CD14-positive monocyte (primary cell): ENCODE measurements at regions not wholly inside any gene's neighbourhood (a gene's known extent, or its start where the extent isn't known, plus 50 kb on each side); places are given as distances from the start of the nearest gene placed in this dataset.

Source experiments
- DNase-seq, 3 donors: peaks; one replicate each; pipeline ENCODE4 v3.0.0-alpha.2; 2011 to 2022
- H2AFZ ChIP-seq: 2 replicates; pipeline ENCODE4 v1.6.0; 2012; ENCODE audit warnings: mild to moderate bottlenecking, low read depth, low read length, inconsistent platforms; ENCODE audit not compliant: insufficient read depth, poor library complexity, severe bottlenecking
- H3K27ac ChIP-seq, 2 donors: 1 replicate in 1 of 2; 2 replicates in 1 of 2; pipeline ENCODE4 v1.5.1; 2012 to 2013; ENCODE audit warnings: low read length in 2 of 2, control low read depth in 1 of 2, inconsistent platforms in 1 of 2, low read depth in 1 of 2, mild to moderate bottlenecking in 1 of 2
- H3K27me3 ChIP-seq, 2 donors: one replicate each; pipeline versions ENCODE4 v1.6.0 to v1.6.1; 2011 to 2013; ENCODE audit warnings: low read length in 2 of 2; ENCODE audit not compliant: control insufficient read depth in 2 of 2, insufficient read depth in 2 of 2
- H3K36me3 ChIP-seq, 2 donors: replicated peaks in 1 of 2; 1 replicate in 1 of 2; 2 replicates in 1 of 2; pipeline versions ENCODE4 v1.5.1 to v1.6.1; 2012 to 2013; ENCODE audit warnings: low read length in 2 of 2, control low read depth in 1 of 2, inconsistent platforms in 1 of 2, mild to moderate bottlenecking in 1 of 2; ENCODE audit not compliant: insufficient read depth in 2 of 2, control insufficient read depth in 1 of 2
- H3K4me1 ChIP-seq, 2 donors: 1 replicate in 1 of 2; 2 replicates in 1 of 2; pipeline versions ENCODE4 v1.5.1 to v1.6.1; 2012 to 2013; ENCODE audit warnings: low read length in 2 of 2, control low read depth in 1 of 2, inconsistent platforms in 1 of 2, mild to moderate bottlenecking in 1 of 2, moderate library complexity in 1 of 2; ENCODE audit not compliant: insufficient read depth in 2 of 2, control insufficient read depth in 1 of 2
- H3K4me2 ChIP-seq: replicated peaks from 2 replicates; pipeline ENCODE3; 2012; ENCODE audit warnings: low read length, moderate library complexity, mild to moderate bottlenecking; ENCODE audit not compliant: poor library complexity, severe bottlenecking; ENCODE audit errors: extremely low read depth
- H3K4me3 ChIP-seq, 3 experiments: fragments of 200-600 bp in 1 of 3; sonication (generic) in 1 of 3; replicated peaks in 1 of 3; 1 replicate in 2 of 3; 2 replicates in 1 of 3; pipeline ENCODE4 v1.5.1; 2011 to 2013; ENCODE audit warnings: low read length in 3 of 3, mild to moderate bottlenecking in 3 of 3, control low read depth in 2 of 3, low read depth in 2 of 3, inconsistent platforms in 1 of 3, moderate library complexity in 1 of 3
- H3K79me2 ChIP-seq: 2 replicates; pipeline ENCODE4 v1.6.0; 2012; ENCODE audit warnings: mild to moderate bottlenecking, control low read depth, inconsistent platforms, low read length, moderate library complexity; ENCODE audit not compliant: insufficient read depth
- H3K9ac ChIP-seq: 2 replicates; pipeline ENCODE4 v1.6.0; 2017; ENCODE audit warnings: low read length, mild to moderate bottlenecking; ENCODE audit not compliant: insufficient read depth, poor library complexity, severe bottlenecking
- H3K9me3 ChIP-seq, 2 donors: replicated peaks in 1 of 2; 1 replicate in 1 of 2; 2 replicates in 1 of 2; pipeline versions ENCODE4 v1.5.1 to v1.6.1; 2012 to 2013; ENCODE audit warnings: low read length in 2 of 2, control low read depth in 1 of 2; ENCODE audit not compliant: control insufficient read depth in 1 of 2, insufficient read depth in 1 of 2
- H4K20me1 ChIP-seq: 2 replicates; pipeline ENCODE4 v1.6.0; 2012; ENCODE audit warnings: mild to moderate bottlenecking, low read length, control low read depth, moderate library complexity; ENCODE audit not compliant: insufficient read depth
- H3K27ac Mint-ChIP-seq, 7 donors: one replicate each; pipeline ENCODE4 v1.8.0; 2020; ENCODE audit warnings: mild to moderate bottlenecking in 7 of 7, mixed read lengths in 7 of 7, moderate library complexity in 6 of 7, inconsistent platforms in 2 of 7
- H3K27me3 Mint-ChIP-seq, 3 donors: one replicate each; pipeline ENCODE4 v1.8.0; 2021 to 2022; ENCODE audit warnings: low read depth in 3 of 3, mild to moderate bottlenecking in 3 of 3, mixed read lengths in 3 of 3, moderate library complexity in 3 of 3, inconsistent platforms in 1 of 3
- H3K36me3 Mint-ChIP-seq, 2 donors: one replicate each; pipeline ENCODE4 v1.8.0; 2020; ENCODE audit warnings: mixed read lengths in 2 of 2, inconsistent platforms in 1 of 2, mild to moderate bottlenecking in 1 of 2
- H3K4me1 Mint-ChIP-seq: one replicate; pipeline ENCODE4 v1.8.0; 2020; ENCODE audit warnings: mild to moderate bottlenecking, mixed read lengths
- H3K4me3 Mint-ChIP-seq, 2 donors: one replicate each; pipeline ENCODE4 v1.8.0; 2020; ENCODE audit warnings: mild to moderate bottlenecking in 2 of 2, mixed read lengths in 2 of 2, moderate library complexity in 1 of 2
- H3K9me3 Mint-ChIP-seq, 7 donors: one replicate each; pipeline ENCODE4 v1.8.0; 2020 to 2022; ENCODE audit warnings: mixed read lengths in 7 of 7, mild to moderate bottlenecking in 6 of 7, moderate library complexity in 6 of 7, inconsistent platforms in 2 of 7
- CTCF ChIP-seq: fragments of 200-600 bp; IDR thresholded peaks from one replicate; pipeline ENCODE4 v1.8.0; 2022; ENCODE audit warnings: antibody characterized with exemption, mild to moderate bottlenecking
- WGBS: methylation state at CpG from one replicate; pipeline ENCODE4 v1.1.5; 2013; ENCODE audit warnings: missing lambda C conversion rate; ENCODE audit not compliant: insufficient coverage; 5-methylcytosine and 5-hydroxymethylcytosine counted together
- intact Hi-C, 2 donors: fragments of 100-400 bp; cut with micrococcal nuclease; formaldehyde crosslinking; loops; one replicate each; pipeline versions ENCODE4 v1.15.0 to v1.15.1; 2023

DNA sequence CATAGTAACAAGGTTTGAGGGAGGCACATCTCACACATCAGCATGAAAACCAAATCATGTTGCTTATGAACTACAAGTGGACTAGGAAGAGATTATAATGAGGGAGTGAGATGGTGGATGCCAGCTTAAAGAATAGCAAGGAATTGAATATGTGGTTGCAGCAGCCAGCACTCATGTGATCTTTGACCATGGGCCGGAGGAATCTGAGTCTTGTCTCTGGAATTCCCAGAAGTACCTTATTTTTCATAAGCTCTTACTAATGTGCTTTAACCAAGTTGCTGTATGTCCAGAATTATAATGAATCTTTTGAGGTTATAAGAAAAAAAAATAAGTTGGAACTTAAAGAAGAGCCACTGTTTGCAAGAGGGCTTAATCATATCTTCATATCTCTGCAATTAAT is 97.0 kb downstream of the DISP1 start:
- no peak overlapping the region for H3K4me3 Mint-ChIP-seq
- H3K36me3 Mint-ChIP-seq, result no peaks in the 10 kb centered on the region
- H3K4me1 Mint-ChIP-seq, result no peaks in the 10 kb centered on the region
- peaks cover 3 to 6% of the 10 kb centered on the region in 2 donors for H3K9me3 ChIP-seq
- H2AFZ ChIP-seq, result no peak overlapping the region
- H3K36me3 ChIP-seq, result no peaks in the 10 kb centered on the region
- peaks cover 0 to 2% (median 0%) of the 10 kb centered on the region in 3 donors for H3K27me3 Mint-ChIP-seq
- intact Hi-C loops, result no loop called here
- no peak for TF ChIP-seq CTCF
- peaks cover 0 to 18% (median 3%) of the 10 kb centered on the region in 7 donors for H3K9me3 Mint-ChIP-seq
- DNase-seq, result no peak
- no peak overlapping the region for H3K27ac Mint-ChIP-seq
- H3K9ac ChIP-seq, result no peak overlapping the region
- no peak overlapping the region for H3K27ac ChIP-seq
- no peak overlapping the region for H3K4me3 ChIP-seq
- no peaks in the 10 kb centered on the region for H4K20me1 ChIP-seq
- H3K79me2 ChIP-seq, result no peaks in the 10 kb centered on the region
- no peak overlapping the region for H3K4me2 ChIP-seq
- H3K4me1 ChIP-seq, result no peaks in the 10 kb centered on the region
- no CpG with 5 or more reads among the region's 1 CpG for WGBS
- no peaks in the 10 kb centered on the region for H3K27me3 ChIP-seq

DNA sequence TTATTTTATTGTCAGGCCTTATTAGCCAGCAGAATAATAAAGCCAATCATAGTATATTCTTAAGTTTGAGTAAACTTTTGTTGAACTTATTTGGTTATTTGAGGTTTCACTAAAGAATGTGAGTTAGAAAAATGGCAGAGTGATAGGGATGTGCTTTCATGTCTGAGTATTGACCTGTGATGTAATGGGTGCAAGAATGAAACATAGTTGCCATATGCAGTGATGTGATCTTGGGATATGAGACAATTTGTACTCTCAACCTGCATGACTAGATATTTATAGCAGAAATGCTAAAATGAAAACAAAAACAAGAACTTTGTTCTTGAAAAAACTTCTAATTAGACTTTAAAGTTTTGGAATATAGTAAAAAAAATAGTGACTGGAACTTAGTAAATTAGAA is 97.9 kb downstream of the DISP1 start:
- peaks cover 7 to 13% of the 10 kb centered on the region in 2 donors for H3K9me3 ChIP-seq
- no peak overlapping the region for H3K9ac ChIP-seq
- Mint-ChIP-seq H3K27me3 (peaks cover 0 to 2% (median 0%) of the 10 kb centered on the region in 3 donors), H3K27ac (peak overlapping the region in 1 of 7 donors; percentile 11), H3K4me3 (no peak overlapping the region), H3K36me3 (no peaks in the 10 kb centered on the region), H3K9me3 (peaks cover 6 to 19% (median 9%) of the 10 kb centered on the region in 7 donors), H3K4me1 (no peaks in the 10 kb centered on the region)
- H4K20me1 ChIP-seq, result no peaks in the 10 kb centered on the region
- no peak for TF ChIP-seq CTCF
- H3K4me1 ChIP-seq, result no peaks in the 10 kb centered on the region
- no peak overlapping the region for H2AFZ ChIP-seq
- no peaks in the 10 kb centered on the region for H3K79me2 ChIP-seq
- no peaks in the 10 kb centered on the region for H3K27me3 ChIP-seq
- H3K36me3 ChIP-seq, result no peaks in the 10 kb centered on the region
- intact Hi-C loops, result no loop called here
- no peak overlapping the region for H3K27ac ChIP-seq
- H3K4me3 ChIP-seq, result no peak overlapping the region
- DNase-seq, result no peak
- H3K4me2 ChIP-seq, result no peak overlapping the region
